ENCODE measurements at regions not wholly inside any gene's neighbourhood (a gene's known extent, or its start where the extent isn't known, plus 50 kb on each side); places are given as distances from the start of the nearest gene placed in this dataset.

DNA sequence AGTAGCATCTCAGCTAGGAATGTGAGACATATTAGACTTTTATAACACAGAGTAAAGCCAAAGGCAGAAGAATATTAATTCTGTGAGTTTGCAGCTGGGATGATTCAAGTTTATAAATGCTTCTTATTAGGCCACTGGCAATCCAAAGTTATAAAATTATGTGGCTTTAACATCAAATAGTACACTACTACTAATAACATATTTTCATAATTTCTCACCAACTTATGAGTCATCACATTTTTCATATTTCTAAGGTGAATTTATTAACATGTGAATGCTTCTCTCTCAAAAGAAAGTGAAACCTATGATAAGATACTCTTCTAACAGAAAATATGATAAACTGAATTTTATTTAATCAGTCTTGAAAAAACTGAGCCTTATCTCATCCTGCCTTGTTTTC, 1348.2 kb upstream of the ALCAM start:
- ATAC-seq (ENCODE audit: poor library complexity) (no peak), DNase-seq (no peak)
- POLR2A ChIA-PET, result no interaction called here
- Mint-ChIP-seq H3K36me3 (ENCODE audit: low read depth) (no peaks in the 10 kb centered on the region), H3K27me3 (no peaks in the 10 kb centered on the region), H3K9me3 (peaks cover 12% of the 10 kb centered on the region), H3K4me3 (no peak overlapping the region), H3K4me1 (ENCODE audit: low read depth) (no peaks in the 10 kb centered on the region), H3K27ac (no peak overlapping the region)
- H3K27me3 ChIP-seq (ENCODE audit: control insufficient read depth in 1 of 2, insufficient read depth in 2 of 2, low read length in 2 of 2), result no peaks in the 10 kb centered on the region
- no peaks in the 10 kb centered on the region for H3K36me3 ChIP-seq (ENCODE audit: insufficient read depth, low read length)
- no peaks in the 10 kb centered on the region for H3K9me3 ChIP-seq (ENCODE audit: control insufficient read depth in 1 of 2, insufficient read depth in 1 of 2, low read length in 2 of 2)
- H3K4me1 ChIP-seq (ENCODE audit: insufficient read depth, low read length), result no peaks in the 10 kb centered on the region
- TF ChIP-seq, protein P1, sequence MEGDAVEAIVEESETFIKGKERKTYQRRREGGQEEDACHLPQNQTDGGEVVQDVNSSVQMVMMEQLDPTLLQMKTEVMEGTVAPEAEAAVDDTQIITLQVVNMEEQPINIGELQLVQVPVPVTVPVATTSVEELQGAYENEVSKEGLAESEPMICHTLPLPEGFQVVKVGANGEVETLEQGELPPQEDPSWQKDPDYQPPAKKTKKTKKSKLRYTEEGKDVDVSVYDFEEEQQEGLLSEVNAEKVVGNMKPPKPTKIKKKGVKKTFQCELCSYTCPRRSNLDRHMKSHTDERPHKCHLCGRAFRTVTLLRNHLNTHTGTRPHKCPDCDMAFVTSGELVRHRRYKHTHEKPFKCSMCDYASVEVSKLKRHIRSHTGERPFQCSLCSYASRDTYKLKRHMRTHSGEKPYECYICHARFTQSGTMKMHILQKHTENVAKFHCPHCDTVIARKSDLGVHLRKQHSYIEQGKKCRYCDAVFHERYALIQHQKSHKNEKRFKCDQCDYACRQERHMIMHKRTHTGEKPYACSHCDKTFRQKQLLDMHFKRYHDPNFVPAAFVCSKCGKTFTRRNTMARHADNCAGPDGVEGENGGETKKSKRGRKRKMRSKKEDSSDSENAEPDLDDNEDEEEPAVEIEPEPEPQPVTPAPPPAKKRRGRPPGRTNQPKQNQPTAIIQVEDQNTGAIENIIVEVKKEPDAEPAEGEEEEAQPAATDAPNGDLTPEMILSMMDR (IDR thresholded peaks at IDR 0.05), result no peak
- no peak overlapping the region for H3K4me3 ChIP-seq (ENCODE audit: low read length)
- no peak overlapping the region for H3K27ac ChIP-seq (ENCODE audit: low read depth in 1 of 2, low read length in 2 of 2)
- intact Hi-C loops (cut with DNase I, micrococcal nuclease), result no loop called here
- CTCF ChIA-PET, result no interaction called here

DNA sequence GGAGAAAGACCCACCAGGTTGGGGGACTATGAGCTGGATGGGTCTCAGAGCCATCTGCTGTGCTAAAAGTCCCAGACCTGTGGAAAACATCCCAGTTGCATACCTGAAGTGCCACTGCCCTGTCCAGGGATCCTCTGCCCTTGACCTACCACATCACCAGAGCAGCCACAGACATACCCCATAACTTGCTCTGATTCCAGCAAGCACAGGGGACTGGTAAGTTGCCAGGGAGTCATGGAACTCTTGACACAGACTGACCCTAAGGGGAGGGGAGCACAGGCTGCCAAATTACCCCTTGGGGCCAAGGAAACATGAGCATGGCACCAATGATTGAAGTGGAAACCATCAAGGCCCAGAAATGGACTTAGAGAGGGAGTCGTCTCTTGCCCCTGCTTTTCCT, 1335.1 kb upstream of the ALCAM start:
- no peak for DNase-seq
- Mint-ChIP-seq H3K27me3 (no peaks in the 10 kb centered on the region), H3K36me3 (ENCODE audit: low read depth) (no peaks in the 10 kb centered on the region), H3K27ac (no peak overlapping the region), H3K4me1 (ENCODE audit: low read depth) (no peaks in the 10 kb centered on the region), H3K9me3 (peaks cover 7% of the 10 kb centered on the region), H3K4me3 (no peak overlapping the region)
- Histone ChIP-seq H3K4me3 (ENCODE audit: low read length) (no peak overlapping the region), H3K27ac (ENCODE audit: low read depth in 1 of 2, low read length in 2 of 2) (no peak overlapping the region), H3K36me3 (ENCODE audit: insufficient read depth, low read length) (no peaks in the 10 kb centered on the region), H3K4me1 (ENCODE audit: insufficient read depth, low read length) (no peaks in the 10 kb centered on the region), H3K27me3 (ENCODE audit: control insufficient read depth in 1 of 2, insufficient read depth in 2 of 2, low read length in 2 of 2) (no peaks in the 10 kb centered on the region), H3K9me3 (ENCODE audit: control insufficient read depth in 1 of 2, insufficient read depth in 1 of 2, low read length in 2 of 2) (peaks cover 0 to 11% of the 10 kb centered on the region in 2 experiments)
- intact Hi-C loops (cut with DNase I, micrococcal nuclease), result no loop called here
- TF ChIP-seq, protein P1 (IDR thresholded peaks at IDR 0.05), result no peak
- CTCF ChIA-PET, result no interaction called here
- ATAC-seq (ENCODE audit: poor library complexity), result no peak
- POLR2A ChIA-PET, result no interaction called here

DNA sequence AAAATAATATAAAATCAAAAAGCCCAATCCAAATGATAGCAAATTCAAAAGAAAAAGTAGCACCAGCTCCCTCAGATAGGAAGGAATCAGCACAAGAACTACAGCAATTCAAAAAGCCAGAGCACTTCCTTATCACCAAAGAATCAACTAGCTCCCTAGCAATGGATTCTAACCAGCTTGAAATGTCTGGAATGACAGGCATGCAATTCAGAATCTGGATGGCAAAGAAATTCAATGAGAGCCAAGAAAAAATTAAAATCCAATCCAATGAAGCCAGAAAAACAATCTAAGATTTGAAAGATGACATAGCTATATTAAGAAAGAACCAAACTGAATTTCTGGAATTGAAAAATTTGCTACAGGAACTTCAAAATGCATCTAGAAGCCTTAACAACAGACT, 1334.4 kb upstream of the ALCAM start:
- TF ChIP-seq, protein P1 (IDR thresholded peaks at IDR 0.05), result no peak
- H3K27ac Mint-ChIP-seq, result no peak overlapping the region
- POLR2A ChIA-PET, result no interaction called here

More for the DNA sequence above, 1334.4 kb upstream of the ALCAM start:
- Histone ChIP-seq H3K27me3 (ENCODE audit: control insufficient read depth in 1 of 2, insufficient read depth in 2 of 2, low read length in 2 of 2) (no peaks in the 10 kb centered on the region), H3K4me3 (ENCODE audit: low read length) (no peak overlapping the region), H3K9me3 (ENCODE audit: control insufficient read depth in 1 of 2, insufficient read depth in 1 of 2, low read length in 2 of 2) (peaks cover 0 to 11% of the 10 kb centered on the region in 2 experiments), H3K27ac (ENCODE audit: low read depth in 1 of 2, low read length in 2 of 2) (no peak overlapping the region), H3K4me1 (ENCODE audit: insufficient read depth, low read length) (no peaks in the 10 kb centered on the region), H3K36me3 (ENCODE audit: insufficient read depth, low read length) (no peaks in the 10 kb centered on the region)
- no peak overlapping the region for H3K4me3 Mint-ChIP-seq
- H3K4me1 Mint-ChIP-seq (ENCODE audit: low read depth), result no peaks in the 10 kb centered on the region
- CTCF ChIA-PET, result no interaction called here
- DNase-seq (no peak), ATAC-seq (ENCODE audit: poor library complexity) (no peak)
- H3K9me3 Mint-ChIP-seq, result peaks cover 7% of the 10 kb centered on the region
- no peaks in the 10 kb centered on the region for H3K27me3 Mint-ChIP-seq
- intact Hi-C loops (cut with DNase I, micrococcal nuclease), result no loop called here
- H3K36me3 Mint-ChIP-seq (ENCODE audit: low read depth), result no peaks in the 10 kb centered on the region
